ENCODE measurements at regions not wholly inside any gene's neighbourhood (a gene's known extent, or its start where the extent isn't known, plus 50 kb on each side); places are given as distances from the start of the nearest gene placed in this dataset.

- DNase-seq (ENCODE audit: low read depth, low spot score), result no peak
- FAIRE-seq, result no peak
- Histone ChIP-seq H3K4me1 (ENCODE audit: control insufficient read depth, insufficient read depth, low read length) (no peaks in the 10 kb centered on the region), H3K27ac (ENCODE audit: control insufficient read depth, insufficient read depth) (no peak overlapping the region), H2AFZ (ENCODE audit: control insufficient read depth, low read depth, low read length) (no peak overlapping the region), H4K20me1 (ENCODE audit: control insufficient read depth, insufficient read depth) (no peaks in the 10 kb centered on the region), H3K79me2 (ENCODE audit: control insufficient read depth, insufficient read depth, low read length) (no peaks in the 10 kb centered on the region), H3K9ac (ENCODE audit: control insufficient read depth, insufficient read depth, low read length) (no peak overlapping the region), H3K4me2 (ENCODE audit: control insufficient read depth, insufficient read depth) (no peak overlapping the region), H3K27me3 (replicated peaks in 1 of 2; ENCODE audit: control insufficient read depth in 2 of 2, insufficient read depth in 2 of 2, low read length in 1 of 2) (no peaks in the 10 kb centered on the region), H3K9me3 (replicated peaks; ENCODE audit: control insufficient read depth, insufficient read depth, low read length) (no peaks in the 10 kb centered on the region; the same call in 2 of the 3 replicates), H3K4me3 (no peak overlapping the region), H3K36me3 (ENCODE audit: control insufficient read depth in 2 of 2, insufficient read depth in 2 of 2, low read length in 1 of 2) (peaks cover 16 to 51% of the 10 kb centered on the region in 2 experiments)
- 100% methylated on average over 1 of the region's 1 CpG for WGBS (ENCODE audit: insufficient coverage, insufficient replicate concordance, low lambda C conversion rate, missing lambda C conversion rate)
- no TSS peak for BruUV-seq (replicated peaks)
- ChIA-PET POLR2A (no interaction called here), SMC1A (ENCODE audit: uncharacterized antibody, unreplicated experiment) (interaction anchor here (1.4 kb wide), 1 partner anchor 45 kb away, joined by 3 read pairs; no protein-coding TSS in a partner anchor), CTCF (interaction anchor here (2.8 to 22.2 kb wide), 2 partner anchors 8 to 87 kb away, joined by 8 to 525 read pairs; partner anchors contain the start of gene SYNE3), RAD21 (ENCODE audit: unreplicated experiment) (no interaction called here)
- ATAC-seq, result no peak
- TF ChIP-seq MTA2 (IDR thresholded peaks at IDR 0.05; ENCODE audit: low read depth) (no peak), KLF5 (IDR thresholded peaks at IDR 0.05; ENCODE audit: partially characterized antibody) (no peak), HCFC1 (IDR thresholded peaks at IDR 0.05; ENCODE audit: low read length) (no peak), HDAC6 (IDR thresholded peaks at IDR 0.05; ENCODE audit: unreplicated experiment) (no peak)
- in situ Hi-C loops (cut with MboI) (no loop called here), intact Hi-C loops (cut with micrococcal nuclease; ENCODE audit: unreplicated experiment) (no loop called here)
Measured at GRCh38 chr14:95434121-95434520, 82.3 kb downstream of the SYNE3 start.

- Histone ChIP-seq H3K4me2 (ENCODE audit: control insufficient read depth, insufficient read depth) (no peak overlapping the region), H3K79me2 (ENCODE audit: control insufficient read depth, insufficient read depth, low read length) (no peaks in the 10 kb centered on the region), H3K4me3 (no peak overlapping the region), H3K4me1 (ENCODE audit: control insufficient read depth, insufficient read depth, low read length) (no peaks in the 10 kb centered on the region), H3K9ac (ENCODE audit: control insufficient read depth, insufficient read depth, low read length) (no peak overlapping the region), H3K27ac (ENCODE audit: control insufficient read depth, insufficient read depth) (no peak overlapping the region), H4K20me1 (ENCODE audit: control insufficient read depth, insufficient read depth) (no peaks in the 10 kb centered on the region), H3K27me3 (replicated peaks in 1 of 2; ENCODE audit: control insufficient read depth in 2 of 2, insufficient read depth in 2 of 2, low read length in 1 of 2) (no peaks in the 10 kb centered on the region), H2AFZ (ENCODE audit: control insufficient read depth, low read depth, low read length) (no peak overlapping the region), H3K36me3 (ENCODE audit: control insufficient read depth in 2 of 2, insufficient read depth in 2 of 2, low read length in 1 of 2) (peaks cover 16 to 42% of the 10 kb centered on the region in 2 experiments), H3K9me3 (replicated peaks; ENCODE audit: control insufficient read depth, insufficient read depth, low read length) (no peaks in the 10 kb centered on the region; the same call in 2 of the 3 replicates)
- 89% methylated on average over 8 of the region's 8 CpGs for WGBS (ENCODE audit: insufficient coverage, insufficient replicate concordance, low lambda C conversion rate, missing lambda C conversion rate)
- no peak for ATAC-seq
- BruUV-seq (replicated peaks), result no TSS peak
- RAD21 ChIA-PET (ENCODE audit: unreplicated experiment), result no interaction called here
- no peak for DNase-seq (ENCODE audit: low read depth, low spot score)
- no peak for TF ChIP-seq MLLT1 (IDR thresholded peaks at IDR 0.05)
- TF ChIP-seq RAD21 (IDR thresholded peaks at IDR 0.05; ENCODE audit: insufficient read depth, low read depth, low read length), result no peak
- TF ChIP-seq ZSCAN29 (IDR thresholded peaks at IDR 0.05), result no peak
- TF ChIP-seq HDGF (IDR thresholded peaks at IDR 0.05), result no peak
- TF ChIP-seq ELK1 (IDR thresholded peaks at IDR 0.05; ENCODE audit: low read depth, low read length), result no peak
- no peak for TF ChIP-seq IKZF2 (IDR thresholded peaks at IDR 0.05)
- no peak for TF ChIP-seq SMARCA5 (IDR thresholded peaks at IDR 0.05)
- TF ChIP-seq RBBP5 (conservative IDR thresholded peaks at IDR 0.05), result no peak
- TF ChIP-seq PKNOX1 (IDR thresholded peaks at IDR 0.05), result no peak
- no peak for TF ChIP-seq WRNIP1 (IDR thresholded peaks at IDR 0.05; ENCODE audit: borderline replicate concordance, low read depth, low read length)
- POLR2A ChIA-PET, result no interaction called here
- no peak for FAIRE-seq
- CTCF ChIA-PET, result interaction anchor here (0.8 to 22.2 kb wide), 4 partner anchors 9 to 88 kb away, joined by 3 to 525 read pairs (median 6); partner anchors contain the start of gene SYNE3
- intact Hi-C loops (cut with micrococcal nuclease; ENCODE audit: unreplicated experiment), result no loop called here
- SMC1A ChIA-PET (ENCODE audit: uncharacterized antibody, unreplicated experiment), result no interaction called here
- in situ Hi-C loops (cut with MboI), result no loop called here
Measured at GRCh38 chr14:95433094-95433478, 83.4 kb downstream of the SYNE3 start.

Measured in GM12878 (cell line).